Skeletal muscle cell (primary cell): ENCODE measurements at regions not wholly inside any gene's neighbourhood (a gene's known extent, or its start where the extent isn't known, plus 50 kb on each side); places are given as distances from the start of the nearest gene placed in this dataset.

Experiments used
- DNase-seq: peaks from one replicate; pipeline ENCODE4 v3.0.0-alpha.2; 2010; ENCODE audit warnings: low read depth
- H3K4me3 ChIP-seq: 2 replicates; pipeline ENCODE4 v1.5.1; 2011; ENCODE audit warnings: low read depth, mild to moderate bottlenecking, control low read depth, low read length, moderate library complexity

DNA sequence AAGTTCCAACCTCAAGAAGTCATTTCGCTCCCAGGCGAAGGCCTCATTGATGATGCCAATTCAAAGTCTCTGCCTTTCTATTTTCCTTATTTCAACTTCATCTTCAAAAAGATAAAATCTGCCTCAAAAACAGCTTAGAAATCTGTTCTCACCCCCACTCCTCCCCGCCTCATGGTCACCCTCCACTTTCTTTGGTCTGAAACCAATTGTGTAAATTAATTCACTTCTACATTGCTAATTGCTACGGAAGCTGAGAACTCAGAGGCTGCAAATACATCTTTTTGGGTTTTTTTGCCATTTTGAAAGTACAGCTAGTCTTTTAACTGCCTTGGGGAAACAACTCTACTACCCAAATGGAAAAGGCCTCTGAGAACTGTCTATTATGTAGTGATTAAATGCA is 350.0 kb upstream of the SLC24A2 start:
- H3K4me3 ChIP-seq, result no peak overlapping the region
- no peak for DNase-seq

DNA sequence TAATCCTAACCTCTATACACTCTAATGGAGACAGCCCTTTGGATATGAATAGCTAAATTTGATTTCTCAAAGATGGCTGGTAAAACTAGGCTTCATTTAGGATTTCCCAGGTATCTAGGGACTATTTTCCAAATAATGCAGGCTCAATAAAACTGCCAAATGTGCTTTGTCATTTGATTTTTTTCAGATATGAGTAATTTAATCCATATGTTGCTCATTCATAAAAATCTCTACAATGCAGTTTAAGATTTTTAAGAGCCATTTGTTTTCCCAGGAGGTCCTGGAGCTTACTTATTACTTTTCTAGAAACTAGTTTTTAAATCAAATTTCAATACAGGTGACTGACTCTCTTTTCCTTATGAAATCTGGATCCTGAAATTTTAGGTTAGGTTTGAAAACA is 349.3 kb upstream of the SLC24A2 start:
- no peak for DNase-seq
- no peak overlapping the region for H3K4me3 ChIP-seq

DNA sequence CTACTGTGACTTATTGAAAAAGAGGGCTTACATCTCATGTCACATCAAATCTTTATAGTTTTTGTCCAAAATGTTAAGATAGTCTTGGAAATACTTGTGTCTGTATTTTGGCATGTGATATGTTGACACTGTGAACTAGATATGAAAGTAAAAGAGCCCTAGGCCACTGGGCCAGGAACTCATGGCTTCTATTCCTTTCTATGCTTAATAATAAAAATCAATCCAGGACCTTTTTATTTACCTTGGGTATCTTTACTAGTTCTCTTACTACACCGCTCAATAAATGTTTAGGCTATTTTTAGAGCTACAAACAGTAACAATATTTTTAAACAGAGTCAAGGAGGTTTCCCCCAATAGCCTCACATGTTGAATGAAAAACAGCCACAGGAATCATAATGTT is 348.6 kb upstream of the SLC24A2 start:
- H3K4me3 ChIP-seq, result no peak overlapping the region
- DNase-seq, result no peak

DNA sequence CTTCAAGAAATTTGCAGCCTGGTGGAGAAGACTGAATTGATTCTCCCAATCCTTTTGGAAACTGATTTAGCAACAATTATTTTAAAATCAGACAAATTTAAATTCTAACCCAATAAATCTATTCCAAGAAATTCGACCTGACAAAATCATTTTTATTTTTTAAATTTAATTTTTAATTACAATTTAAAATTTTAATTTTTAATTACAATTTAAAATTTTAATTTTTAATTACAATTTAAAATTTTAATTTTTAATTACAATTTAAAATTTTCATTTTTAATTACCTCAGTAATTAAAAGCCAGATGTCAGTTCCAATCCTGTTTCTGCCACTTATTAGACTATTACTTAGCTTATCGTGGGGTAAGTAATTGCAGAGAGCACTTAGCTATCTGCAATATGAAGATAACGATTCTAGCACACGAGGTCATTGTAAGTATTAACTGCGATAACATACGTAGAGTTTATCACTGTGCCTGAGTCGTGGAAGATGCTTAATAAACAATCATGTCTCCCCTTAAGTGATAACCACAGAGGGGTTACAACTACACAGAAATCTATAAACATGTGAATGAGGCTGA is 346.4 kb upstream of the SLC24A2 start:
- no peak for DNase-seq
- no peak overlapping the region for H3K4me3 ChIP-seq

DNA sequence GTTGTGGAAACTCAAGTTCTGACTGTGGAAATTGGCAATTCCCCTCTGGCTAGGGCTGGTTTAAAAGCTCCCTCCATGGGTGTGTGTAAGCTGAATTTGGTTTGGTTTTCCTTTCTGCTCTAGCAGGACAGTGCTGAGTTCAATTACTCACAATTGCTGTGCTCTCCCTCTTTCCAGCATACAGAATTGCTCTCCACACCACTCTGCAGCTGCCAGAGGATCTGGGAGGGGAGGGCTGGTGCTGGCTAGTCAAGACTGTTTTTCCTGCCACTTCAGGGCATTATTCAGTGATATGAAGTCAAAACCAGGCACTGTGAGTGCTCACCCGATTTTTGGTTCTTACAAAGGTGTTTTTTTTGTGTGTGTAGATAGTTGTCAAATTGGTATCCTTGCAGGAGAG is 336.9 kb upstream of the SLC24A2 start:
- no peak for DNase-seq
- H3K4me3 ChIP-seq, result no peak overlapping the region

DNA sequence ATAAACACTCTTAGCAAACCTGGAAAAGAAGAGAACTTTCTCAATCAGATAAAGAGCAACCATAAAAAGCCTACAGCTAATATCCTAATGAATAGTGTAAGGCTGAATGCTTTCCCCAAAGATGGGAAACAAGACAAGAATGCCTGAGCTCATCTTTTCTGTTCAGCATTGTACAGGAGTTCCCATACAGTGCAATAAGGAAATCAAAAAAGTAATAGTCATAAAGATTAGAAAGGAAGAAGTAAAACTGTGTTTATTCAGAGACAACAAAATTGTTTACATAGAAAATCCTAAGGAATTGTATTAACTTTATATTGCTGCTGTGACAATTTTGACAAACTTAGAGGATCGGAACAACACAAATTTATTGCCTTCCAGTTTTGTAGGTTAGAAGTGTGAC is 330.7 kb upstream of the SLC24A2 start:
- H3K4me3 ChIP-seq, result no peak overlapping the region
- DNase-seq, result no peak

DNA sequence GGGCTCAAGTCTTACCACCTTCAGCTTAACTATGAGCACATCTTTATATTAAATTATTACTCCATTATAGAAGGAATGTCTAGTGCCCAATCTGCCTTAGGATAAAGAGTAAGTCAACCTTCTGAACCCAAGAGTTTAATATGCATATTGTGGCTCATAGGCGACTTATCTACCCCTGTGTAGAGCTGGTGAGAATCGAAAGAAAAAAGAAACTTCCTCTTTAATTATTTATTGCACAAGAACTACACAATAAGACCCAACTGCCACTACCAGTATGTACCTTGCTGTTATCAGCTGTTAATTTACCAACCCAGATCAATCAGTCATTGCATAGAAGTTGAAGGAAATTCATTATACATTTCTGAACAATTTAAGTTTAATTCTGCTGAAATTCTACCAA is 329.1 kb upstream of the SLC24A2 start:
- no peak for DNase-seq
- no peak overlapping the region for H3K4me3 ChIP-seq

DNA sequence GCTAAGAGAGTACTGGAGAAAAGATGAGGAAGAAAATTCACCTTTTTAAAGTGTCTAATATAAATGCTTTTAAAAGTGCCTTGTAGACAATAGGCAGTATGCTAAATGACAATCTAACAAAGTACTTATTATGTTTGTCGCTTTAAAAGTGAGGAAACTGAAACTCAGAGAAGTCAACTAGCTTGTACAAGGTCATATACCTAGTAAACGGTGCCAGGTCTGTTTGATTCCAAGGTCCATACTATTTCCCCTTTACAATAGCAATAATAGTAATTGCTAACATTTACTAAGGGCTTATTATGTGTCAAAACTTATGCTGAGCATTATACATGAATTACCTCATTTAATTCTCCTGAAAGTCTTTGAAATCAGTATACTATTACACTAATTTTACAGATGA is 328.6 kb upstream of the SLC24A2 start:
- no peak for DNase-seq
- H3K4me3 ChIP-seq, result no peak overlapping the region

DNA sequence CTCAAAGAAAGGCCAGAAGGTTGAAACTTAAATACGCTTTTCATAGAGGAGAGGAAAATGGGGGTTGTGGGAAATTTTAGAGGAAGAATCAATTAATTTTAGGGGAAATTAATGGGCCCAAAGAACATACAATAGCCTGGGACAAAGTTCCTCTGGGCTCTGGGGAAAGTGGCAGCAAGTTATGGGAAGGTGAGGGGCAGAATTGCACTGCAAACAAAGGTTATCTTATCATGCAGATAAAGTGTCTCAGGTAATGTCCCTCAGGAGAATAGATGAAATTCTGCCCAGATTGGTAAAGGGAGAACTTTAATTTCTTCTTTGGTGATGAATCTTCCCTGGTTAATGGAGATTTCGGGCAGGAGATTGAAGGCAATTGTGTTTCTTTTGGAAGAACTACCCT is 326.1 kb upstream of the SLC24A2 start:
- no peak overlapping the region for H3K4me3 ChIP-seq
- DNase-seq, result no peak

DNA sequence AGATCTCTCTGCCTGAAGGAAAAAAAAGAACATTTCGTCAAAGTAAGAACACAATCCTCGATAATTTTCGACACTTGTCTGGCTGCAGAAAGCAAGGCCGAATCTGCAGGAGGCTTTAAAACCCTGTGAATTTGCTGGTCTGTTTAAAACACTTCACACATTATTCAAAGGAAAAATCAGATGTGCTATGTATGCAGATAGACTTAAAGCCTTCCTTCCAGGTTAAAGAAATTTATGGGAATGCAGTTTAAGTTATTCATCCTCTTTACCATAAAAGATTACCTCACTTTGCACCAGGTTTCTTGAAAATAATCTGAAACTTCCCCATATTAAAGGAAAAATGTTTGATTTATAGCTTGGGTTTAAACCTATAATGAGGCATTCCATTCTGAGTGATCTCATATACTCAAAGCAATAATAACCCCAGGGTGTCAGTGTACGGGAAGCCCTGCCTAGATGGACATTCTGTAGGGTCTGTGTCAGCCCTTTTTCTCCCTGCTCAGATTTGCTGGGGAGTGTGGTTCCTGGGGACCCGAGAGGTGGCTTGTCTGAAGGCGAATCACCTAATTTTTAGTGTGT is 323.5 kb upstream of the SLC24A2 start:
- no peak for DNase-seq
- no peak overlapping the region for H3K4me3 ChIP-seq

DNA sequence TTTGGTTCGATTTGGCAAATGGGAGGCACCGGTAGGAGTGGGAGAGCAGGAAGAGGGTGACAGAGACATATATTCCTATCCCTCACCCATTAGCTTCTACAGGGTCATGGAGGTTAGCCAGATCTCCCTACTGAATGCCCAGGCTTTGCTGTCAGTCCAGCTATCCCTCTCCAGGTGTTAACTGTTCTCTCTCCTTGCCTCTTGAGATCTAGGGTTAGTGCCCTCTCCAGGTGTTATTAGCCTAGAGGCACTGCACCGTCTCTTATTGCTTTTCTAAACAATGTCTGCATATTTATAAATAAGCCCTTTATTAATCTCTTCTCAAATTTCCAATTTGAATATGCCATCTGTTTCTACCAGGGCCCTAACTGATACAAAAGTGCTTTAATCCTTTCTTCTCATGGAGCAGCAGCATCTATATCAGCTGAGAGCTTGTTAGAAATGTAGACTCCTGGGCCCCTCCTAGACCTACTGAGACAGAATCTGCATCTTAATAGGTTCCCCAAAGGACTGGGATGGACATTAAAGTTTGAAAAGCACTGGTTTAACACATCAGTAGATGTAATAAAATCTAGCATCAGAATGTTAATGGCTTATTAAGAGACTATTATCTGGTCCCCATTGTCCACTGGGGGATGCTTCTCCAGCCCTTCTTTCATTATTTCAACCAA is 322.5 kb upstream of the SLC24A2 start:
- no peak overlapping the region for H3K4me3 ChIP-seq
- DNase-seq, result no peak

DNA sequence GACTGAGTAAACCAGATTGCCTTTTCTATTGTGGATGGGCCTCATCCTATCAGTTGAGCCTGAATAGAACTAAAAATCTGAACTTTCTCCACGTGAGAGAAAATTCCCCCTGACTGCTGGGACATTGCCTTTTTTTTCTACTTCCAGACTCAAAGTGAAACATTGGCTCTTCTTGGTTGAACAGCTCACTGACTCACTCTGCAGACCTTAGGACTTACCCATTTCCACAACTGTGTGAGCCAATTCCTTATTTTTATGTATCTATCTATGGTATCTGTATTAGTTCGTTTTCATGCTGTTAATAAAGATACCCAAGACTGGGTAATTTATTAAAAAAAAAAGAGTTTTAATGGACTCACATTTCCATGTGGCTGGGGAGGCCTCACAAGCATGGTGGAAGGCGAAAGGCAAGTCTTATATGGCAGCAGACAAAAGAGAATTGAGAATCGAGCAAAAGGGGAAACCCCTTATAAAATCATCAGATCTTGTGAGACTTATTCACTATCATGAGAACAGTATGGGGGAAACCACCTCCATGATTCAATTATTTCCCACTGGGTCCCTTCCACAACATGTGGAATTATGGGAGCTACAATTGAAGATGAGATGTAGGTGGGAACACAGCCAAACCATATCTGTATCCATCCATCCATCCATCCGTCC is 306.7 kb upstream of the SLC24A2 start:
- no peak for DNase-seq
- H3K4me3 ChIP-seq, result no peak overlapping the region

DNA sequence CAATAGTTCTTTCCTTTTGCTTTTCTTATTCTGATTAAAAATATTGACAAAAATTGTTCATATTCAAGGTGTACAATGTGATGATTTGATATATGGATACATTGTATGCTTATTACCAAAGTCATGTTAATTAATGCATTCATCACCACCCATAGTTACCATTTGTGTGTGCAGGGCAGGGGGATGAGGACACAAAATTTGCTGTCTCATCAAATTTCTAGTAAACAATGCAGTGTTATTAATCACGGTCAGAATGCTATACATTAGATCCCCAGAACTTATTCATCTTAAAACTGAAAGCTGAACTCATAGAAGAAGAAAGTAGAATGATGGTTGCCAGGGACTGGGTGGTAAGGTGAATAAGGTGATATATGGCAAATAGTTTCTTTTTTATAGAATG is 303.7 kb upstream of the SLC24A2 start:
- DNase-seq, result no peak
- no peak overlapping the region for H3K4me3 ChIP-seq

DNA sequence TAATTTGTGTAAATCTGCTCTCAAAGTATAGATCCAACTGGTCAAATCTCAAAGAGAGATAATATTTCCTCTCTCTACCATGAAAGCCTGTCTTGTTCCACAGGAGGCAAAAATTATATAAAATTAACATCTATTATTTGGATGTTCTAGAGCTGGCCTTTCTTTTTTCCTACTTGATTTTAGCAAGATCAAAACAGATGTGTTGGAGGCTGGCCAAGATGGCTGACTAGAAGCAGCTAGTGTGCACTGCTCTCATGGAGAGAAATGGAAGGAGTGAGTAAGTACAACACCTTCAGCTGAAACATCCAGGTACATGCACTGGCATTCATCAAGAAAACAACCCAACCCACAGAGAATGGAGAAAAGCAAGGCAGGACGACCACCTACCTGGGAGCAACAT is 298.6 kb upstream of the SLC24A2 start:
- no peak for DNase-seq

DNA sequence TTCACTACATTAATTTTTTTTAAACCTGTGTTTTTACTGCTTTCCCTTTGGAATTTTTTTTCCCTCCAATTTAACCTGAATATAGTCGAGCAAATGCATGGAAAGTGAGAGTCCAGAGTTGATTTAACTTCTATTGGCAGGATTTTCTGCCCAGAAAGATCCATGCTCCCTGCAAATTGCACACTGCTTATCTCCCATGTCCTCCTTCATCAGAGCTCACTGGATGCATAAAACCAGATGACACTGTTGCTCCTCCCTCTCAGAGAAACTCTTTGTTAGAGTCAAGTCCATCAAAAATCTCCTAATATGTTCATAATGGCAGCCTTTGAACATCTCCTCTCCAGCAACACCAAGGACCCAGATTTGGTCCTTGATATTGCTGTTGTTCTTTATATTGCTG is 297.0 kb upstream of the SLC24A2 start:
- H3K4me3 ChIP-seq, result no peak overlapping the region
- no peak for DNase-seq

More for the DNA sequence above, 298.6 kb upstream of the SLC24A2 start:
- no peak overlapping the region for H3K4me3 ChIP-seq

DNA sequence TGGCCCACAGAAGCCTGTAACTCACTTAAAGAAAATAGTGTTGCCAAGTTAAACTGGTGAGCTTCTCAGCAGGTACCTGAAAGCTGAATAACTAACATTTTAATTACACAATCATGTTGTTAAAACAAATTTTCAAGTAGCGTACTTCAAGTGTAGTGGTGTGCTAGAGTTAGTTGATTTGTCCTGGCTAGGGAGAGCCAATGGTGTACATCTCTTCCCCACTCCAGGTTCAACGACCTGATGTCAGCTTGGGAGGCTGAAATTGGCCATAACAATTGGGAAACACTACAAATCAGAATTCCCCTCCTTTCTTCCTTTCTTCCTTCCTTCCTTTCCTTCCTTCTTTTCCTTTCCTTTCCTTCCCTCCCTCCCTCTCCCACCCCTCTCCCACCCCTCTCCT is 295.3 kb upstream of the SLC24A2 start:
- H3K4me3 ChIP-seq, result no peak overlapping the region
- no peak for DNase-seq

DNA sequence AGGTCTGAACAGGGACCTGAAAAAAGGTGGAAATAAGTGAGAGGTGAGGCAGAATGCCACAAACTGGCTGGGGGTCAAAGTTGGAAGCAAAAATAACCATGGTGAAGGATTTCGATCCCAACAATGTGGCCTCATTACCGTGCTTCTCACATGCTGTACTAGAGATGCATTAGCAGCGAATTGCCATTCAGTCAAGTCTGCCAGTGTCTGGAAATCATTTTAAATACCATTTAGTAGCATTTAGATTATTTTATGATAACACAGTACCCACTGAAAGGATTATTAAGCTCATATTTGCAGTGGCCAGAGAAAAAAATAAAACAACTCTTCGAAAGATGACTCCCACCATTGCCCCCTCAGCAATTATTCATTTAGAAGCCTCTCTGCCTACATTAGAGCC is 294.6 kb upstream of the SLC24A2 start:
- DNase-seq, result no peak
- no peak overlapping the region for H3K4me3 ChIP-seq

DNA sequence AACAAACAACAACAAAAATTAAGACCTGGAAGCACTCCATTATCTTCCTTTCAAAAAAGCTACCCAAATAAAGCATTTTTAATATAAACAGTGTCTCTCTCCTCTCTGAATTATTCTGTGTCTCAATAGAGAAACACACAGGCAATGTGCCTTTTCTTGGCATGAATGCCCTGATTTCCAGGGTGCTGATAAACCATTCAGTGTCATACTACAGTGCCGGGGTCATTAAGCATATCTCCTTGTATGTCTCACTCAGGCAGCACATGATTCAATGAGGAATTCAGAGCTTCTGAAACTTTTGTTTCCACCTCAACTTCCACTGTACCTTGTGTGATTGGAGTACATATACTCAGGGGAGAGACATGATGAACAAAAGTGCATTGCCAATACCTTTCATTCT is 294.0 kb upstream of the SLC24A2 start:
- DNase-seq, result no peak
- H3K4me3 ChIP-seq, result no peak overlapping the region

DNA sequence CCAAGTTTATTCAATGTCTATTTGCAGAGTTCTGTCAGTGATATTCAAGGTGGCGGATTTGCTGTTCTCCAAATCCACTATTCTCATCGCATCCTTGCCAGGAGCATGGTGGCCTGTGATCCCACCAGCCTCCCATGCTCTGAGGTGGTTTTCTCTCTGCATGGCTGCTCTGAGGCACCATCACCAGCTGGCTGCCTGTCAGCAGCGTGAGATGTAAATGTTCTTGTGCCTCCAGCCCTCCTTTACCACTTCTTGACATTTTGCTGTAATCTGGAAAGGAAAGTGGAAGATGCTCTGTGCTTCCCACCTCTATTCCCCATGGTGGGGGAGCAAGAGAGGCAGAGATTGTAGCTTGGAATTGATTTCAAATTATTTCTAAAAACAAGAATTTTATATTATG is 293.6 kb upstream of the SLC24A2 start:
- DNase-seq, result no peak
- H3K4me3 ChIP-seq, result no peak overlapping the region

DNA sequence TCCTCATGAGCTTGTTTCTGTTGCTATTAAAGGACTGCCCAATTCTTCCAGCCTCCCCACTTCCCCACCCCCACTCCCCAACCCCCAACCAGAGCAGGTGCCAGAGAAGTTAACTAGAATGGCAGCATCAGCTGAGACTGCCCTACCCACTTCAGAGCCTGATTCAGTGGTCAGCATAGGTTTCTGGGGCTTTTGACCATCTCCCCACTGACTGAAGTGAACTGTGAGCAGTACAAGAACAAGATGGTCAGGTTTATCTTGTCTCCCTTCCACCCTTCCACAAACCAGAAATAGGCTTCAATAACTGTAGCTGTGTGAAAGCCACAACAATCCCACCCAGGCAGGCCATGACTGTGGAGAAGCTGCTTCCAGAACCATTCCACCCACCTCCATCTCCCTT is 289.4 kb upstream of the SLC24A2 start:
- no peak overlapping the region for H3K4me3 ChIP-seq
- DNase-seq, result no peak

DNA sequence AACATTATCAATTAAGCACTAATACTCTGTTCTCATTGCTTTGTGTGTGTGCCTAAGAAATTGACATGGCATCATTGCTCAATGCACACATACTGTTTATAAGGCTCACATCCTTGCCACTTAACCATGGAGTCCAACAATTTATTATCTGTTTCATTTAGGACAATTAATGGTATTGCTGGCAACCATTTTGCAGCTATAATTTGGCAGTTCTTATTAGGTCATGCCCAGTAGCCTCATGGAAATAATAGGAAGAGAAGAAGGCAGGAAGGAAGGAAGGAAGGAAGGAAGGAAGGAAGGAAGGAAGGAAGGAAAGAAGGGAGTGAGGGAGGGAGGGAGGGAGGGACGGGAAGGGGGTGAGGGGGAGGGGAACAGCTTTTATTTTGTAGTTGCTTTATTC is 285.5 kb upstream of the SLC24A2 start:
- DNase-seq, result no peak
- H3K4me3 ChIP-seq, result no peak overlapping the region
